ENCODE measurements at regions not wholly inside any gene's neighbourhood (a gene's known extent, or its start where the extent isn't known, plus 50 kb on each side); places are given as distances from the start of the nearest gene placed in this dataset.
"Not testable (repeated sequence)": the region's sequence is repeated elsewhere in the genome, so short reads cannot be mapped to it uniquely, and the experiment has no call there.

GRCh38 chr3:177889161-177889560, 647.1 kb upstream of the KCNMB2 start:
- no peak for DNase-seq

- no peak for DNase-seq
These were observed 646.4 kb upstream of the KCNMB2 start for GRCh38 chr3:177889652-177890358.

DNA sequence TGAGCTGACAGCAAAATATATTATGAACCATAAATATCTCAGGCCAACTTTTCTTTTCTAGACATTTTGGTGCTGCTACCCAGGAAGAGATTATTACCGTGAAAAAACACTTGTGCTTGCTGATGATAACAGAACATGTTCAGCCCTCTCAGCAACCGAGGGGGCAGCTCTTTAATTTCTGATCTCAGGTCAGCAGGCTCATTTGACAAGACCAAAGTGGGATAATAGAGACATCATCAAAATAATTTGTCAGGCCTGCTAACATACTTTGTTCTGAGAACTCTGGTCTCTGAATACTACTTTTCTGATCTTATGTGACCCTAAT, 645.9 kb upstream of the KCNMB2 start:
- DNase-seq: no peak

GRCh38 chr3:177891569-177891968, 644.7 kb upstream of the KCNMB2 start:
- not testable (repeated sequence) for DNase-seq

DNA sequence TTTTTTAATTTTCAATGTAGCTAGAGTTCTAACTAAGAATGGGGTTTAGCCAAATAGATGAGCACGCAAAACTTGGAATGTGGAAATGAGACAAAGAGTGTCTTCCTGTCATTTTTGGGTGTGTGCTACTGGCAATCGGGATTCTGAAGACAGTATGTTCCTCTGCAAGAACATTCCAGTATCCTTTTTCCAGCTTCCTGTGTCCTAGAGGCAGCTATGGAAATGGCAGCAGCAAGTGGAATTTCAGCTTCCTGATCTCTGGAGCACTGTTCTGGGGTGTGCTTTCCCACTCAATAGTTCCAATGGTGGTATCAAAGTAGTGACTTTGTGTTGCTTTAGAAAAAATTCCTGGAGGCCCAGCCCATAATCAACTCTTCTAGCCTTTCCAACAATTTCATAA, 642.9 kb upstream of the KCNMB2 start:
- DNase-seq: no peak

- DNase-seq: no peak
These were observed 642.0 kb upstream of the KCNMB2 start for GRCh38 chr3:177894081-177894728.

GRCh38 chr3:177898185-177898584, 638.1 kb upstream of the KCNMB2 start:
- no peak for DNase-seq

DNA sequence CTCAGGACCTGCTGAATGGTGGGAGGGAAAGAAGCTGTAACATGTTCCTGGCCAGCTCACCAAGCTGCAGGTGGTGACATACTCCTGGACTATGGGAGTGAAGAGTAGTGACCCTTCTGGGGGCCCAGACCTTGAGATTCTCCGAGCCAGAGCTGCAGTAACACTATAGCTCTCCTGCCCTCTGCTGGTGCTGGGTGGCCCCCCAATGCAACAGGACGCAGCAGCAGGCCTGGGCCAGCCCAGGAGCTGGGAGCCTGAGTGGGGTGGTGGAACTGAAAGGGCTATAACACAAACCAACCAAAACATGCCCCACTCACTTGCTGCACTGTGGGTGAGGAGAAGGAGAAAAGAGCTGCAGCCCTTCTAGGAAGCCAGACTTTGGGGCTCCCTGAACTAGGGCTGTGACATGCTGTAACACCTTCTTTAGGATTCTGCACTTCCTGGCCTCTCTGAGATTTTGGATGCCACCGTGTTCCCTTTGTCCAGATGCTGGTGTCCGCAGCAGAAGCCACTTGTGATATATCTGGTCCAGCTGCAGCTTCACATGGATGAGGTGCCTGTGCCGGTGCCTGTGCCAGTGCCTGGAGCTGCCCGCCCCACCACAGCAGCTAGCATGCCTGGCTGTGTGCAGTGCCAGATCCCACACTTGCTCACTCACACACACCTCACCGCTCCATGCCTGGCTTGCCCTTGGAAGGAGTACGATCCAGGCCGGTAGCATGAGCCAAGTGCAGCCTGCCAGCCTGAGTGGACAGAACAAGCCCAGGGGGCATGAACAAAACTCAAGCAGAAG, 636.8 kb upstream of the KCNMB2 start:
- DNase-seq: no peak

- no peak for DNase-seq
These were observed 633.4 kb upstream of the KCNMB2 start for GRCh38 chr3:177902876-177903275.

DNA sequence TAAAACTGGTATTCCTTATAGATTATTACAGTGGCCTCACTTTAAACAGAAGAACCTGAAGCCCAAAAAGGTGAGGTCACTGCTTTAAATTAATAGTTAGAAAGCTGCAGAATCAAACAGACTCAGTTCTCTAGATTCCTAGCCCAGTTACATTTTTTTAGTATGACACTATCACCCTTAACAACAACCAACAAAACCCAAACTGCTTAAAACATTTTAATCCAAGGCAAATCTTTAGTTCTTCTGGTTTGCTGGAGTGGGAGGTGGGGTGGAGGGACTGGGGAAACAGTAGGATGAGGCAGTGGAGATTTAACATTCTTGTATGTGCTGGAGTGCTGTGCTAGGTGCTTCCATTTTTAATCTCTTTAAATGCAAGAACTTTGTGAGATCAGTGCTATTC, 631.6 kb upstream of the KCNMB2 start:
- no peak for DNase-seq

DNA sequence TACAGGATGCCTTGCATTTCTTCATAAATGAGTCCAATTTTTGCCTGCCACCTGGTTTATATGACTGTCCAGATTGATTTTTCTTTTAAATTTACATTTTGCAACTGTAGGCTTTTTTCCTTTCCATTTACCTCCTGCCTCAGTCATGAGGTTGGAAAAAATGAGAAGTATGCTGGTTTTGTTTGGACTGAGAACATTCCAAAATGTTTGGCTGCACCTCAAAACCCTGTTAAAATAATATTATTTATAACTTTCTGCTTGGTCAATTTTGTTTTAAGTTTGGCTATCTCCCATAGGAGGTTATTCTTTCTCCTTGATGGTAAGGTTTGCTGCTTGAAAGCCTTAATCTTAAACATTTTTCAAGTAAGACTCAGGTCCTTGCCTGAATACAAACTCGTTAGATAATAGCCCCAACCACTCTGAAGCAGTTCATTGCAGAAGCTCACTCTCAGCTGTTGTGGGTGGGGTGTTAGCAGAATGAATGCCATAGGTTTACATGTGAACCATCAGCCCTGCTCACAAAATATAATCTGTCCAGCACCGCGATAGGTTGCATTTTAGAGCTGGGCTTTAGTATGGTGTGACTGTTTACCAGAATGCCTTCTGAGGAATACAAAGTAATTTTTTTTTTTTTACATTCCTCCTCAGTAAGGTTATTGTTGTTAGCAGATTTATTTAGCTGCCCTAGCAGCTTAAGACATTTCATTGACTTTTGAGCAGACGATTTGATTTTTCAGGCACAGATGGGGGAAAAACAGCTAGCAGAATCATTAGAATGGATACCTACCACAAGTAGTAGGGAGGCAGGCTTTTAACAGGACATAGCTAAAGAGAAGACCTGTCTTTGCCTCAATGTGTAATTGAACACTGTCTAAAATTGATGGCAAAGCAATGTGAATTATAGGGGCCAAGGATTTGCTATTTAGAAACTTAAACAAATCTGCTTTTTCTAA, 630.8 kb upstream of the KCNMB2 start:
- DNase-seq: no peak

GRCh38 chr3:177906126-177906511, 630.1 kb upstream of the KCNMB2 start:
- no peak for DNase-seq

DNA sequence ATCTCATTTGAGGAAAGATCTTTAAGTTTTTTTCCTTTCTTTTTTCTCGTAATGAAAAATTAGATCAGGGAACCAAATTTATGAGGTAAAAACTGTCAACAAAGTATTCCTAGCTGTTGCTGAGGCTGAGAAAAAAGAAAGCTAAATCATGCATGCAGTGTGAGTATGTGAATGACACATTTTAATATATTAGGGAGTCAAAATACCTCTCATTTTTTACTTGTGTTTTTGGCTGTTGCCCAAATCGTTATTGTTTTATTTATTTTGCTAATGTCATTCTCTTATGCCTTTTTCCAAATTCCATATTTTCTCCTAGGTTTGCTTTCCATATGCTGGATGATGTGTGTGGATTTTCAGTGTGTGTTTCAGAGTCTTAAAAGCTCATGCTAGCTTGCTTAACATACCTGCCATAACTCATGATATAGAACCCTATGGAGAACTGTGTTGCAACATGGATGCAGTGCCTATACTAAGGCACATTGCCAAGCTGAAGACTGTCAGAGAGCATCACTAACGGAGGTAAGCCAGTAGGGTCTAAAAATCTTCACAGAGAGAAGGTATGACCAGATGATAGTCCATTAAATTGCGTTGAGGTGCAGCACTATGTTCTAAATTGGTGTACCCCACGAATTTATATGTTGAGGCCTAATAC, 629.5 kb upstream of the KCNMB2 start:
- DNase-seq: no peak

- DNase-seq: not testable (repeated sequence)
These were observed 626.7 kb upstream of the KCNMB2 start for GRCh38 chr3:177909530-177909929.

DNA sequence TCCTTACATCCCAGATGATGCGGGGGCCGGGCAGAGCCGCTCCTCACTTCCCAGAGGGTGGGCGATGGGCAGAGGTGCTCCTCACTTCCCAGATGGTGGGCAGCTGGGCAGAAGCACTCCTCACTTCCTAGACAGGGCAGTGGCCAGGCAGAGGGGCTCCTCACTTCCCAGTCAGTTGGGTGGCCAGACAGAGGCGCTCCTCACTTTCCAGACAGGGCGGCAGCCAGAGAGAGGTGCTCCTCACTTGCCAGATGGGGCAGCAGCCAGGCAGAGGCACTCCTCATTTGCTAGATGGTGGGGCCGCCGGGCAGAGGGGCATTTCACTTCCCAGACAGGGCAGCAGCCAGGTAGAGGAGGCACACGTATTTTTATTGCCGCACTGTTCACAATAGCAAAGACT, 622.0 kb upstream of the KCNMB2 start:
- no peak for DNase-seq

DNA sequence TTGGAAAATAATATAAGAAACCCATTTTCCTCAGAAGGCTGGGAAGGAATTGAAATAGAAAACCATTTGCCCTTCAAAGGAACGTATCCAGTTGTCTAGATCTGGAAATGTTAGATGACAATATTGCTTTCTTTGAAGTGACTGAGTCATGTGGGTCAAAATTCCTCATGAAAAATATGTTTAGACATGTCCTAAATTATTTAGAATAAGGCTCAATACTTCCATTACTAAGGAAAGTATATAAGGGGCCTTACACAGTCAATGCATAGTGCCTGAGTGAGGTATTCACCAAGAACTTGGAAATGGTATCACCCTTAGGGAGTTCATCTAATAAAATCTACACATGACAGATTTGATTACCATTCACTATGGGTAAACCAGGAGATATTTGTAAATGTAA, 619.8 kb upstream of the KCNMB2 start:
- DNase-seq: no peak

GRCh38 chr3:177917234-177917861, 618.9 kb upstream of the KCNMB2 start:
- no peak for DNase-seq

DNA sequence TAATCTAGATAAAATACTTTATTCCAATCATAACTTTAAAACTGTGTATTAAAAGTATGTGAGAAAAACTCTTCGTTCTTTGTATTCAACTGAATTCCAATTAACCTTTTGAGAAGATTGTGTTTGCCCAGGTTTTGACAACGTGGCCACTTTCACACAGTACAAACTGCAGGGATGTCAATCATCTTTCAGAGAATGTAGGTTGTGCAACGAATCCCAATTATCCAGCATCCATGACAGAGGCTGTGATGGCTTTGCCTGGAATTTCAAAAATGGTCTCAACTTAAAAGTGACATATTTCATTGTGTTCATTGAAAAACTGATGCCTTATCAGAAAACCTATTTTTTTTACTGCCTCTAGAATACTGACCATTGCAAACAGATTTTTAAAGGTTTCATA, 615.1 kb upstream of the KCNMB2 start:
- no peak for DNase-seq

- no peak for DNase-seq
These were observed 612.0 kb upstream of the KCNMB2 start for GRCh38 chr3:177924261-177924660.

DNA sequence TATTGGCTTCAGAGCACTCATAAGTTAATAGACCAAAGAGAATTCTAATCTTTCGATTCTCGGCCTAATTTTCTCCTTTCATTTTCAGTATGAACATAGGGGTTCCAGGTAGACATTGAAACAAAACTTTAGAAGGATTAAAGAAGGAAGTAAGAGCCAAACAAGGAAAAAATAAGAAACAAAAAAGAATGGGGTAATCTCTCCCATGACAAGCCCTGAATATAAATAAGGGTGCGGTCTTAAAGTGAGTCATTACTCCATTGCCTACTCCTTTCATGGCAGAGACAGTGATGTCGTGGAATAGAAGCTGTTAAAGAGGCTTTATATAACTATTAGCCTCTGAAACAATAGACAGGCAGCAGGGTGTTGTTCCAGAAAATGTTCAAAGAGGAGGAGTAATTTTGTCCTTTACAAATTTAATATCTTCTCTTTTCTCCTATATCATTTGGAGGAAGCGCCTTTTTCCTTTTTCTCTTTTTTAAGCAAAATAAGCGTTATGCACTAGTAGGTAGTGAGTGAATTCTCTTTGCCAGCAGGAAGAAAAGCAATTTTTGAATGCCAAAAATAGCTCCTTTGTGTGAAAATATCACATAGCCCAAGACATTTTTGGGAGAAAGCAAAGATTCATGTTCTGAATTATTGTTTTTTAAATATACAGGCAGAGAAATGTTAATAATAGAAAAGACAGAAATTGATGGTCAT, 607.9 kb upstream of the KCNMB2 start:
- DNase-seq: no peak

DNA sequence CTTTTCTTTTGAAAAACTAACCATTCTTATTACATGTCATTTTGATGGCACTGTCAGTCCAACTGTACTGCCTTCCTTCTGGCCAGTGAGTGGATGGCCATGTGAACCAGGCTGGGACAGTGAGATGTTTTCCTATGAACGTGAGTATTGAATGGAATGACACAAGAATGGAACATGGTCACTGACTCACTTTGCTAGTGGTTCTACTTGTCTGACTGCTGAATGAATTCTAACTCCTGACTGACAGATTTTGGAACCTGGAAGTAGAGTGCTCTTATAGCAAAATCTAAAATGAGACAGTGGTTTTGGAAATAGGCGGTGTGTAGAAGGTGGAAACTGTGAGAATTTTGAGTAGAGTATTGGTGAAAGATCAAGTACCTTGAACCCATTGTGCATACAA, 606.9 kb upstream of the KCNMB2 start:
- no peak for DNase-seq
